ENCODE measurements at regions not wholly inside any gene's neighbourhood (a gene's known extent, or its start where the extent isn't known, plus 50 kb on each side); places are given as distances from the start of the nearest gene placed in this dataset.
A peak's percentile ranks its signal among the peaks of the same experiment; 100 is the strongest.
"Not testable (repeated sequence)": the region's sequence is repeated elsewhere in the genome, so short reads cannot be mapped to it uniquely, and the experiment has no call there.

- no peak for DNase-seq
Observed at GRCh38 chr10:56561336-56561735, 200.3 kb upstream of the ZWINT start.

DNA sequence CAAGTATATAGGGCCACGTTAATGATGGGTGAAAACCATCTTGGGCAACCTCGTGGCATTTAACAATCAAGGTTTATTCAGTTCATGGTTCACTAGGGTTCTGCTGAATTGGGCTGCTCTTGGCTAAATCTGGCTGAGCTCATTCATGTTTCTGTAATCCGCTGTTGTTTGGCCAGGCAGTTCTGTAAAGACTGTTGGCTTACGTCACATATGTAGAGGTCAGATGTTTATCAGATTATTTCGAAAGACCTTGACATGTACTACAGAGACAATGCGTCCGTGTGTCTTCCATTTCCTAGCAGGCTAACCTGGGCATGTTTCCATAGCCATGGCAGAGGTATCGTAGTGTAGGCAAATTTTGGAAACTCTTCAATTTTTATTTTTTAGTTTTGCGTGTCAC is 190.0 kb upstream of the ZWINT start:
- no peak for DNase-seq

GRCh38 chr10:56547163-56547562 is 186.1 kb upstream of the ZWINT start:
- peak; percentile 23 for DNase-seq

GRCh38 chr10:56537984-56538383 is 176.9 kb upstream of the ZWINT start:
- DNase-seq, result no peak

GRCh38 chr10:56522166-56522565 is 161.1 kb upstream of the ZWINT start:
- DNase-seq, result no peak

DNA sequence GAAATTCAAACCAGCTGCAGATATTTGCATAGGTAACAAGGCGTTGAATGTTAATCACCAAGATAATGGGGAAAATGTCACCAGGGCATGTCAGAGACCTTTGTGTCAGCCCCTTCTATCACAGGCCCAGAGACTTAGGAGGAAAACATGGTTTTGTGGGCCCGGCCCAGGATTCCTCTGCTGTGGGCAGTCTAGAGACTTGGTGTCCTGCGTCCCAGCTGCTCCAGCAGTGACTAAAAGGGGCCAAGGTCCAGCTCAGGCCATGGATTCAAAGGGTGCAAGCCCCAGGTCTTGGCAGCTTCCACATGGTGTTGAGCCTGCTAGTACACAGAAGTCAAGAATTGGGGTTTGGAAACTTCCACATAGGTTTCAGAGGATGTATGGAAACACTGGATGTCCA is 147.5 kb upstream of the ZWINT start:
- no peak for DNase-seq

- no peak for DNase-seq
Observed at GRCh38 chr10:56507033-56507432, 146.0 kb upstream of the ZWINT start.

GRCh38 chr10:56505555-56505954 is 144.5 kb upstream of the ZWINT start:
- DNase-seq, result no peak

- no peak for DNase-seq
Observed at GRCh38 chr10:56496186-56496486, 135.1 kb upstream of the ZWINT start.

DNA sequence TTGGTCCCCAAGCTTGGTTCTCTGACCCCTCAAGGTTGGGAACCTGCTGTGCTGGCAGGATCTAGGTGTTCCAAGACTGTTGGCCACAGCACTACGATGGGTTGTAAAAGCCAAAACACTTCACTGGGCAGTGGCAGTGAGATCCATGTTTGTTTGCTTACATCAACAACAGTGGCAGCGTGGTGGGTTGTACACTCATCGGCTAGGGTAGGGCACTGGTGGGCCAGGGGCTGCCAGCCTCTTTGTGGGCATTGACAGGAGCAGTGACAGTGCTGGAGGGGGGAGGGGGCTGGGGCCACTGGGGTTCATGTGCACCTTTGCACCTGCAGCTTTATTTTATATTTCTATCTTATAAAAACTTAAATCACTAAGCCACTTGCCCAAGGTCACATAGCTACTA is 126.7 kb upstream of the ZWINT start:
- no peak for DNase-seq

- no peak for DNase-seq
Observed at GRCh38 chr10:56481521-56482091, 120.5 kb upstream of the ZWINT start.

DNA sequence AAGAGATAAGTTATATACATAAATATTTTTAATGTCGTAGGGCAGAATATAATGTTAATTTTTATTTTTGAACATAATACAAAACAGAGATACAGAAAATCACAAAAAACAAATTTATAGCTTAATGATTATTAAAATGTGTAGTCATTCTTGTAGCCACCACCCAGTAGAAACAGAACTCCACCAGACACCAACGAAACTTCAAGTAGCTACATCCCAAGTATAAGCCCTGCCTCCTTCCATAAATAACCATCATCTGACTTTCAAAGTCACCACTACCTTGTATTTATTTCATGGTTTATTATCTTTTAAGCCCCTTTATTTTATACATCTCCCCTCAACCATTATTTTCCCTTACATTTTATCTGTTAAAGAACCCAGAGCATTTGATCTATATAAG is 111.9 kb upstream of the ZWINT start:
- no peak for DNase-seq

DNA sequence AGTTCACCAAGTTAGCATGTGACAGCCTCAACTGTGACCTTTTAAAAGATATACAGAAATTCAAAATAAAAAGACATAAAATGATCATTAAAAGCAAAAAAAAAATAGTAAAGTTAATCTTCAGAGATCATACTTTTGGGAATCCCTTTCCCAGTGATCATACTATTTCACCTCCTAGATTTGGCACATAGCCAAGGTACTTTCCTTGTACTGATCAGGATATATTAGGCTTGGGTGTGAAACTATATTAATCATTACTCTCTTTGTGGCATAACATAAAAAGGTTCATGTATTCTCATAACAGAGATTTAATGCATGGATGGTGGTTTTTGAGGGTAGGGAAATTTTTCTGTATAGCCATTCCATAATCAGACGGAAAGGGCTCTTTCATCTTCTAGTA is 109.6 kb upstream of the ZWINT start:
- no peak for DNase-seq

DNA sequence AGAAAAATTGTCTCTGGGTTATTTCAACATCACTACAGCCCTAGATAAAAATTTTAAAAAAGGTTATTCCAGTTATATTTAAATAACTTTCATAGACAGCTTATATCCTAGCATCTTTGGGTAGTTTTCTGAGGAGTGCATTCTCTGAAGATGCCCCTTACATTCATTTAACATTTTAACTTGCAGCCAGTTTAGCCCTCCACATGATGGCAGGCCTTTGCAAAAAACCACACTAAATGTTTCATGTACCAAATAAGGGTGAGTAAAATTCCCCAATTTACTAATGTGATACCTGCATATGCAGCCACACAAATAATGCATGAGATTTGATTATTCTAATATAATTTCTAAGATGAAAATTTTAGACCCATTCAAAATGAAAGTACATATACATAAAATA is 108.4 kb upstream of the ZWINT start:
- no peak for DNase-seq

DNA sequence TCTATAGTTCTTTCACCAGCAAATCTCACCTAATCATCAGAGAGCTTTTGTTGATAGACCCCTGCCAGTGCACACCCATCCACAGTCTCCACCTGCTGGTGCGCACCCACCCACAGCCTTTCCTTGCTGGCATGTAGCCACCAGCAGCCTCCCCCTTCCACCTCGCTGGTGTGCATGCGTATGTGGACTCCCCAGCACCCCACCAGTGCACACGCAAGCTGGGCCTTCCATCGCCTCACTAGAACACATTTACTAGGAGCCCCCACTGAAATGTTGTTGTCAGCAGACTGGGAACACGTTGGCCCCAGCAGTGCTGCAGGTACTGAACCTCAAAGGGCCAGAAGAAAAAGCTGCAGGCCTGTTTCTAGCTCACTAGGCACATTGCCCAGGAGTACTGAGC is 104.9 kb upstream of the ZWINT start:
- DNase-seq, result no peak

DNA sequence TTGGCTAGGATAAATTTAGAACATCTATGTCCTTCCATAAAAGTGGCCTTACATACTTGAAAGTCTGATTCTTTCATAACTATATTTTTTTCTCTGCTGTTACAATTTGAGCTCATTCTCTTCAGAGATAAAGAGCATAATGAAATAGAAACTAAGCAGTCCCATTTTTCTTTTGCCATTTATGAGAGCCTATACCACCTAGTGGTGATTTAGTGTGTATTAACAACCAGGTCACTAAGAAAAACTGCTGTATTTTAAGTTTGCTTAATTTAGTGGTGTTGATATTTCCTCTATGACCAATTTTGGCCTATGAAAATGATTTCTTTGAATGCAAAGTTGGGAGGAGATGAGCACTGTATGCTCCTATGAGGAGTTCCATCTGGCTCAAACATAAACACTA is 88.7 kb upstream of the ZWINT start:
- no peak for DNase-seq

- DNase-seq, result not testable (repeated sequence)
Observed at GRCh38 chr10:56447613-56448012, 86.6 kb upstream of the ZWINT start.

- DNase-seq, result peak; percentile 26
Observed at GRCh38 chr10:56441337-56441736, 80.3 kb upstream of the ZWINT start.
